ENCODE measurements at regions not wholly inside any gene's neighbourhood (a gene's known extent, or its start where the extent isn't known, plus 50 kb on each side); places are given as distances from the start of the nearest gene placed in this dataset.
A peak's percentile ranks its signal among the peaks of the same experiment; 100 is the strongest.

DNA sequence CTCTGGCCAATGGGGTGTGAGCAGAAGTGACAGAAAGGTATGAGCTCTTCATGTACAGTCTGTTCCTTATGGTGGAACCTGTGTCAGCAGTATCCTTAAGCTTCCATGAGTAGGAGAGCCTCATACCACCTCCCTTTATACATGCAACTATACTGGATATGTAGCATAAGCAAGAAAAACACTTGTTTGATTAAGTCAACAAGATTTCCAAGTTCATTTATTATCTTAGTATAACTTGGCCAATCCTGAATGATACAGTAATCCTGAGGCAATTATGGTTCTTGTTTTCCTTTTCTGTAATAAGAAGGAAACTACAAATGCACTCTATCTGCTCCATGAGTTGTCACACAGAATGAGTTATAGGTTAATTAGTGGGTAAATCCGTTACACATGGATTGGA, 409.6 kb upstream of the ID4 start:
- no peak for DNase-seq

DNA sequence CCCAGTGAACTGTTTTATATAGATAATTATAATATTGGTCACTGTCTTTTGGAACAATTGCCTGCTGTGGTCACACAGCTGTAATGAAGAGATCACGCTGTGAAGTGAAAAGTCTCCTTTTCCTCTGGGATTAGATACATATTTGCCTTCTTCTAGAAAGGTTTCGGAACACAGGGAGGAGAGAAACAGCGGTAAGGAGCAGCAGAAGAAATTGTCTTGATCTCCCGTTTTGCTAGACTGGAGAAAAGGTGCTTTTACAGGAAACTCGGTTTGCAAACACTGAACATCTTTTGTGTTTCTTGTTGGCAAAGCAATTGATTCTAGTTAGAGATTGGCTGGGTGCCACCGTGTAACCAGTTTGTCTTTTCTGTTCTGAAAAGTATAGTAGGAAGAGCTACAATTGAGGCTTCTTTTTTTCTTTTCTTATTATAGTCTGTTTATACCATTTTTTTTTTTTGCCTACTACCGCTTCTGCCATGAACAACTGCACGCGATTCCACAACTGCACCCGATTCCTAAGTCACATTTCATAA, 404.1 kb upstream of the ID4 start:
- peak; percentile 35 to 61 for DNase-seq

DNA sequence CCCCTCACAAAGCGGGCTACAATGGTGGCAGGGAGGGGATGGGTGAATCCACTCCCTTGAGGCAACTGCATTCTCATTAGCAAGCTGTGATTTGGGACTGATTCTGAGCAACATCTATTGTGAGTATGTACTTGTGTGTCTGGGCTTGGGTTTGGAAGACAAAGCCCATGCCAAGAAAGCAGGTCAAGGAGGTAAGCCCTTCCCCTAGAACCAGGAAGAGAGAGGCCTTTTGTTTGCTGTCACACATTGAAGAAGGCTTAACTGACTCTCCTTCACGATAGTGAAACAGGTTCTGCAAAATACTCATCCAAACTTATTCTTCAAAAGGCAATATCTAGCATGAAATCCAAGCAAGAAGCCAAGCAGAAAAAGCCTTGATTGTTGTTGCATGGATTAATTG, 403.1 kb upstream of the ID4 start:
- no peak for DNase-seq

DNA sequence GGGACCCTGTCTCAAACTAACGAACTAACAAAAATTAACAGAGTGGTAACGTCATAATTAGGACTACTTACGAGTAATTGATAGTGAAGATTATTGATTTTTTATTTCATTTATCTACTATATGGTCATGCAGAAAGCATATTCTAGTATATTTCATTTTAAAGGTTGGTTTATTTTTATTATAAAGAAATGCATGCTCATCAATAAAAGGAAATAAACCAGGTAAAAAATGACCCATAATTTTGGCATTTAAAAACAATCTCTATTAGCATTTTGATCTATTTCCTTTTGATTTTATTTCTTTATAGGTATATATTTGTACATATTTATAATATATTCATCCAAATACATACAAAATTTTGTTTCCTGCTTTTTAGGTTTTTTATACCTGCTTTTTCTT, 401.4 kb upstream of the ID4 start:
- no peak for DNase-seq

DNA sequence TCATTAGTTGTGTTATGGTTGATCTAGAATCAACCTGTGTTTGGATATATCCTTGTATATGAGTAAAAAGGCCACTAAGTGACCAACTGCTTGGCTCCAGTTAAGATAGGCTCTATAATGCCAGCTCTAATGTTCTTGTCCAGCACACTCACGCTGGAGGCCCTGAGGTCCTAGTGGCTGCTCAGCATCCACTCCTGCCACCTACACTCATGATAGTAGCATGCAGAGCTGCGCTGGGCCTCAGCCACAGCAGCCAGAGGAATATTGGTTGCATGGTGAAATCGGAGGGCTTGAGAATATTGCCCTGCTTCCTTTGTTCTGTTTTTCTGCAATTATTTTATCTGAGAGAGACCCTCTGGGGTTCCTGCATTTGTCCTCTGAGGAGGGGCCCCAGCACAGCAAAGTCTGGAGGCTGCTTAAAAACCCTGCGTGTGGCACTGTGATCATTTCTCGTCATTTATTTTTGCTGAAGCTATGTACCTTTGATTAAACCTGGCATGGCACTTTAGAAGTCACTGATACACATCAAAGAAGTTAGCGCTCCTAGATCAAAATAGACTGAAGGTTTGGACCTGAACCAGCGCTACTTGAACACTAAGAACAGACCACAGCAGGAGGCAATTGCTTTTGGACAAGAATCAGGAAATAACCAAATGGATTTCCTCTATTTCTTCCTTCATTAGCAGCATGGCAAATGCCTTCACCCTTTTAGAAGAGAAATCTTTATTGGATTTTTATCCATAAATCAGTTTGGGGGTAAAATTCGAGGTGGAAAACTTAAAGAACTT, 398.4 kb upstream of the ID4 start:
- no peak for DNase-seq

DNA sequence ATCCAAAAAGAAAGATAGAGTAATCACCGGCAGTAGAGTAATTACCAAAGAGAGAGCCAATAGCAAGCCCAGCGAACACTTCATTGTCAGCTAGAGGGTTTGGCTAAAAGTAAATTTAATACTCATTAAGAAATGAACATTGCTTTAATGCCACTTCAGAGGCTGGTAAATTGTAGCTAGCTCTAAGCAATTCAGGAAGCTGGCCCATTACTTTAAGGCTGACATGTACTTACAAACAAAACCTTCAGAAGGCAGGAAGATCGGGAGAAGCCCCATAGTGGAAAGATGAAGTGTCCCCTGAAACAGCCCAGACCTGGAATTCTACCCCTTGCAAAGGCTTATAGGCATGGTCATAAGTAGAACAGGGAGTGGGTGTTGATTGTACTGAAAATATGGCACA, 396.6 kb upstream of the ID4 start:
- no peak for DNase-seq

DNA sequence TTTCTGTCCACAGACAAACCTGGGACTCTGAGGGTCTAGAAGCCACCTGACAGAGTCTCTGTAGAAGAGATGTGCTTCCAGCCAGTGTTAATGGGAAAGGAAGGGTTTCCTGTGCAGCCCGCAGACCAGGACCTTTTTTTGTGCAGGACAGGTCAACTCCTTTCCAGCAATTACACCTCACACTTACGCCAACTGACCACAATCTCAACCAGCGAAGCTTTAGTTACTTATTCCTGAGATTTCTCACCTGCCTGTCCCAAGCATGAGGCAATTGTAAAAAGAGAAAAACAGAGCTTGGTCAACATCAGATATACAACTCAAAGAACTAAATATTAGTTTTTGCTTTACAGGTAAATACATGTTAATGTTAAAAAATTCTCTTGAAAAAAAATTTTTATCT, 393.8 kb upstream of the ID4 start:
- DNase-seq, result no peak

DNA sequence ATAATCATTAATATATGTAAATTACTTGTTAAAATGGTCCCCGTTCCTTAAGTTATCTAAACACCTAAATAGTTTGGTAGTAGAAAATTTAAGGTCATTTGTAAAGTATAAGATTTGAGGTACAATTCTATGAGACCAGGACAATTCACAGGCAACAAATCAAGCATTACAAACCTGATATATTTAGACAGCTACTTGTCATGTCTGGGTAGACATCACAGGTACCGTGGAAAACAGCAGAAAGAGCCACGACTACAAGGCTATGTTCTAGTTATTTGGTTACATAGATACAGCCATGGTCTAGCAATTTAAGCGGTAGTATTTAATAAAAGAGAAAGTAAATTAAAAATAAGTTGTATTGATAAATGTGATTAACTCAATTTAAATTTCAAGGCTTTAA, 393.1 kb upstream of the ID4 start:
- DNase-seq, result no peak

DNA sequence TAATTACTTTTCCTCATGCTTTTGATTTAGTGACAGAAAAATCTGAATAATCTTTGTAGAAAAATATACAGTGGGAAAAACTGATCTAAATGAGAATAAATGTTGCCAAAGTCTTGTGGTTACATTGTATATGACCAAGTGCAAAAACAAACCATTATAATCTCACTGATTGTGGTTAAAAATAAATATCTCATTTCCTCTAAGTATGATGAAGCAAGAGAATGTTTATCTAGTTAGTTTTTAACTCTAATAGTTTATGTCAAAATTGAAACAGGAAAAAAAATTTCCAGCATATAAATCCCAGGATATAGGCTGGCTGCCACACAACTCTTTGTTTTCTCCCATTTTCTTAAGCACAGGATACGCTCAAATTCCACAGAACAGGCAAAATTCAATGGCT, 392.7 kb upstream of the ID4 start:
- no peak for DNase-seq

DNA sequence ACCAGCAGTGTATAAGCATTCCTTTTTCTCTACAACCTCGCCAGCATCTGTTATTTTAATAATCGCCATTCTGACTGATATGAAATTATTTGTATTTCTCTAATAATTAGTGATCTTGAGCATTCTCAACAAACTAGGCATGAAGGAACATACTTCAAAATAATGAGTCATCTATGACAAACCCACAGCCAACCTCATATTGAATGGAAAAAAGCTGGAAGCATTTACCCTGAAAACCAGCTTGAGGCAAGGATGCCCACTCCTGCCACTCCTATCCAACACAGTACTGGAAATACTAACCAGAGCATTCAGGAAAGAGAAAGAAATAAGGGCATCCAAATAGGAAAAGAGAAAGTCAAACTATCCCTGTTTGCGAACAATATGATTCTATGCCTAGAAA, 390.6 kb upstream of the ID4 start:
- DNase-seq, result no peak

DNA sequence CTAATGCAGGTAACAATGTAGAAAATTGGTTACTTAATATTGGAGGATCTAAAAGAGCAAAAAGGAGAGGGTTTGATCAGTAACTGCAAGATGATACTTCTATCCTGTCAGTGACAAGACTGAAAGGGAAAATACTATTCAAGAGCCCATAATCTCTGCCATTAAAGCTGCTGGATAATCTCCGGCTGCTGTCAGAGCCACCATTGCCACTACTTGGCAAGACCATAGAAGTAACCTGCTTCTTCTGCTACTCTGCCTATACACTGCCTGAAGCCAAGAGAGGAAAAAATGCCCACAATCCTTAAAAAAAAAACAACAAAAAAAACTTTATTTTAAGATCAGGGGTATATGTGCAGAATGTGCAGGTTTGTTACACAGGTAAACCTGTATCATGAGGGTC, 386.5 kb upstream of the ID4 start:
- DNase-seq, result no peak

DNA sequence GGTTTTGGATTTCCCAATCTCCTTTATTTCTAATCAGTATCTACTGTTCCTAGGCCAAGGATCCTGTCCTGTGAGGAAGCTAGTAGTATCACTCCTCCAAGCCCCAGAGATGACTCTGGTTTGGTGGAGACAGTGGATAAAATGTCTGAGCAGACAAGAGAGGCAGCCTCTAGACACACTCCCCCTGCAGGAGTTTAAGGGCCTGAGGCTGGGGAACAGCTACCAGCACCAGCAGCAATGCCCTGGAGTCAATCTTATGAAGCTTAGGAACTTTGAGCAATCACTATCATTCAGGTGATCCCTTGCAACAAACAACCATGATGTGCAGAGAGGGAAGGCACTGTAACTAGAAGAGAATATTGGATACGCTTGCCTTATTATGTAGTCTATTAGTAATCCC, 384.7 kb upstream of the ID4 start:
- DNase-seq, result no peak

DNA sequence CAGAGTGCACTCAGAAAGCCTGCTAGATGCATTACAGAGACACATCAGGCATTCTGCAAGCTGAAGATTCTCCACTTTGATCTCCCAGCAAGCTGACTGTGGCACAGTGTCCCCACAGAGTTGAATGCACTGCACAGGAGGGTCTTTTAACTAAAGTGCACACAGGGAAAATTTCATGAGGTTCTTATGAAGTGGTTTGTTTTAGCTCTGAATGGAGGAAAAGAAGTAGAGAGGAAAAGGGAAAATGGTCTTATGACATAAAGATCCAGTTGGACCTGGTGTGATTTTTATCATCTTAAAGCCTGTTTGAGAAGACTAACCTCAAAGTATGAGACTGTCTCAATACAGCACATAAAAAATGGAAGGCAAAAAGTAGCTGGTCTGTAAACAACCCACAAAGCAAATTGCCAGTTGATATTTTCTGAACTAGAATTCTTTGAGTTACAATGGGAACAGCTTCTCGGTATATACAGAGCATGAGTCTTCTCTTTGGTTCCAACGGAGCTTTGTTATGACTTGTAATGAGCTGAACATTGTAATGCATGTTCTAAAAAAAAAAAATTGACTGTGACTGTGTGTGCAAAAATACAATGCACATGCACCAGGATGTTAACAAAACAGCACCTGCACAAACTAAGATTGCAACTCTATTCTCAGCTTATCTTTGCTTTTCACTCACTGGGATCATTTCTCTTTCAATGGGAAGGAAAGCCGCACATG, 383.0 kb upstream of the ID4 start:
- DNase-seq, result no peak

DNA sequence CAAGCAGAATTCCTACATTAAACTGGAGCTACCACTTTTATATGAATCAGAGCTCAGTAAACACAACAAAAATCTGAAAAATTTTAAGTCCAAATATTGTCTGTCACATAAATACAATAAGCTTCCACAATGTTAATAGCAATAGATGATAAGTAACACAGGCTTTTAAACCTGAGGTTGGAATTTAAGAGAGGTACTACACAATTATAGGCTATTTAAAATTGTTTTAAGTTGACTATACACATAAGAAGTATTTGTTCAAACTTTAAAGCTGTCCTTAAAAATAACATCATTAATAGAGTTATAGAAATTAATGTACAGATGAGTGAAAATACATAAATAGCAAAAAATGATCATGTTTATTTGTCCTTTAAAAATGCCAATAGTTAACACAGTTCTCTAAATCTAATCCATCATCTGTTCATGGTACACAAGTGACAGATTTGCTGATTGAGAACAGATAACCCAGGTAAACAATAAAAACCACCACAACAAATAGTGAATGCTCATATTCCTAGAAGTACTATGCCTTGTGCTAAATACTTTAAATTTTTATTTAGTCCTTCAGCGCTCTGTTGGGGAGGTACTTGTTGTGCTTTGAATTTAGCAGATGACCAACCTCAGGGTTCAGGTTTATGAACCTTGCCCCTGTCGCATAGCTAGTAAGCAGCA, 382.3 kb upstream of the ID4 start:
- no peak for DNase-seq

DNA sequence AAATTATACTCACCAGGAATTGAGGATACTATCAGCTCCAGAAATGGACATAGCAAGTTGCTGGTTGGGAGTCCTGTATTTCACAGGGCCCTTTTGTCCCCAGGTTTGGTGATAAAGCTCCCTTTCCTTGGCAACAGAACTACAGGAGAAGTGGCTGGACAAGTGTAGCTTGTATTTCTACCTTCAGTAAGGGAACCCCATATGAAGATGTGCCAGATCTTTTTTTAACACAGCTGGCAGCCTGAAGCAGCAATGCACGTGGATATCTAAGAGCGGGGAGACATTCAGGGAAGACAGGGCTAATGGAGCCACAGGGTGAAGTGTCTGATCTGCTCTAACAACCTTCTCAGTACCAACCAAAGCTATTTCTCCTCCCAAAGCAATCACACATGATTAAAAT, 373.9 kb upstream of the ID4 start:
- DNase-seq, result no peak

DNA sequence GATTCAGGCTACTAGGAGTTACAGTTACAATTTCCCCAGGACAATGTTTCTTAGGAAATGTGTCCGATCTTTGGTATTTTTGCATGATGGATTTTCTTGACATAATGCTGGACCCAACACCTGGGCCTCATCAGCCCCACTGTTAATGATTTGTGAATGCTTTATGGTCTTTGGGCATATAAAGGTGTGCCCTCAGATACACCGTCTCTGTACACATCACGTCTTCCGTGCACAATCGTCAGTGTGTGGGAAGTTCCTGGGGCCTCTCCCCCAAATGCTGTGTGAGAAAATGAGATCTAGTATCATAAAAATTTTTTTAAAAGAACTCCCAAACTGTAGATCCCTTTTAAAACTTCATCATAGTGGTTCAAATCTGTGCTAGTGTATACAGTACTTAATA, 373.2 kb upstream of the ID4 start:
- no peak for DNase-seq

DNA sequence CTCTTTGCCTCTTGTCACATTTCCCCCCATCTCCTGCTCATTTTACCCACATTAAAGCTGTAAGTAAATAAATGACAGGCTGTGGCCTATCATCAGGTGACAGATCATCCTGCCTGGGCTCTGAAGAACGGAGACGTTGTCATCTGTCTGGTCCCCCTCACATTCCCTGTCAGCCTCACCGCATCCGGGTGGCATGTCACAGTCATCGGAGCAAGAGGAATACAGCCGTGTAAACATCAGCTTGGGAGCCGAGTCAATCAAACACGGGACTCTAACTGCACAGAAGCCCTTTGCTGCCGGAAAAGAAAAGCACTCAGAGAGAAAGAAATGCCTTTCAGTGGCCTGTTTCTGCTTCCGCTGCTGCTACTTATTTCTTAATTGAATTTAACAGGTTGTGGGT, 371.9 kb upstream of the ID4 start:
- DNase-seq, result peak; percentile 17 to 63

DNA sequence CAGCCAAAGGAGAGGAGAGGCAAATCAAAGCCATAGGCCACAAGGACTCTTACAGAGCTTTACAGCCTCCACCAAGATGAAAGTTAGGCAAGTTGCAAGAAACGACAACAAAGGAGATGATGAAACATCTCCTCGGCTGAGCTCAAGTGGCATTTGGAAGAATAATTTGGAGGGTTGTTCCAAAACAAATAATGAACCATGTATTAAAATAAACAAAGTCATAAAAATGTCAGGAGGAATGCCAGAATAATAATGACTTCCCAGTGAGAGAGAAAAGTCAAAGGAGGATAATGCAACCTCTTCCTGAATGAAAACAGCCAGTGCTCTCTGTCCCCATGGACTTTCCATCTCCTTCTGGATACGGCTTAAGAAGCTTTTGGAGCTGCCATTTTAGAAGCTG, 371.4 kb upstream of the ID4 start:
- peak; percentile 25 to 61 for DNase-seq

DNA sequence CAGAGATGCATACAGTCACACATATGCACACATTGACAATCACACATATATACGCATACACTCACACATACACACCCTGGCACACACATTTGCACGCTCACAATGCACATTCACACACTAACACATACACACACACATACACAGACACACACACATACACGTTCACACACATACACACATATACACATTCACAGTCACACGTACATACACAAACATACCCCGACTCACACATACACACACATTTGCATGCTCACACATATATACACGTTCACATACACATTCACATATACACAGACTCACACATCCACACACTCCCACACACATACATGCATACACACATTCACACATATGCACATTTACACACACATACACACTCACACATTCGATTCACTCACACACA, 366.8 kb upstream of the ID4 start:
- DNase-seq, result no peak

DNA sequence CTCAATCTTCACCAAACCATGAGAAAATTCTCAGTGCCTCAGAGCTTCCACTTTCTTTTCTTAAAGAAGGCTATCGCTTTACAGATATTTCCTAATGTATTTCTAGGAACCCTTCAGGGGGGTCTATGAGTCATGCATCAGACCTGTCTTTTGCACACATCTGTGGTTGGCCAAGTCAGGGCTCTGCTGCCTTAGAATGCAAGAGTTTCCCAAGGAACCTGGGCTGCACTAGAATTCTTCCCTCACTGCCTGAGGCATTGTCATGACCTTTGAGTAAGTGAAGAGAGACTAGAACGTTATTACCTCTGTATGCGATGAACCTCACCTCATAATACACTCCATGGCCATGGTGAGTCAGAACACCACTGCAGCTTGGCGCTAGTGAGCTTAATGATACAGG, 365.0 kb upstream of the ID4 start:
- DNase-seq, result no peak

DNA sequence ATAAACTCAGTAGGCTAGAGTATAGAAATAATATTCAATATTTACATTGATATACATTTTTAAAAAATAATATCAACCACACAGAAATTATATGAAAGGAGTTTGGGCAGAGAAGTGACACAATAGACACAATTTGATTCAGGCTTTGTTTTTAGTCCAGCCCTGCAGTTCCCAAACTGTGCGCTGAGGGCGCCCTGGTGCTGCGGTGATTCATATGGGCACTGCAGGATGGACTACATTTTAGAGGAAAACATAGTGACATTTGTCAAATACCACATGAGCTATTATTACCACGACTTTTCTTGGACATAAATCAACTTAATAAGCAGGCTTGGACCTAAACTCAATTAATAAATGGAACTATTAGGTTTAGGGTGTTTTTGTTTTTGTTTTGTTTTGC, 364.3 kb upstream of the ID4 start:
- no peak for DNase-seq

DNA sequence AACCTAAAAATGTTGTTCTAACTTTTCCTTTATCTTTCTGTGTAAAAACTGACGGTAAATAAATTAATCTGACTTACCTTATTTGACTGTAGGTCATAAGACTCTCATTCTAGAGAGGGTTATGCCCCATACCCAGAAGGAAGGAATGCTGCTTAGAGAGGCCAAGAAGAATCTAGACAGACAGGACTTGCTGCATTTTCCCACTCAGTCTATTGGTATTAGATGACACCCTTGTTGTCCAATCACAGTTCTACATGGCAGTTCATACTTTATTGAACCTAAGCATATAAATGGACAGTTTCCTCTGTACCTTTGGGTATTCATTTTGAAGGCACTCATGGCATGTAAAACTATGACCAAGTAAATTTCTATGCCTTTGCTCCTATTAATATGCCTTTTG, 359.6 kb upstream of the ID4 start:
- DNase-seq, result no peak

DNA sequence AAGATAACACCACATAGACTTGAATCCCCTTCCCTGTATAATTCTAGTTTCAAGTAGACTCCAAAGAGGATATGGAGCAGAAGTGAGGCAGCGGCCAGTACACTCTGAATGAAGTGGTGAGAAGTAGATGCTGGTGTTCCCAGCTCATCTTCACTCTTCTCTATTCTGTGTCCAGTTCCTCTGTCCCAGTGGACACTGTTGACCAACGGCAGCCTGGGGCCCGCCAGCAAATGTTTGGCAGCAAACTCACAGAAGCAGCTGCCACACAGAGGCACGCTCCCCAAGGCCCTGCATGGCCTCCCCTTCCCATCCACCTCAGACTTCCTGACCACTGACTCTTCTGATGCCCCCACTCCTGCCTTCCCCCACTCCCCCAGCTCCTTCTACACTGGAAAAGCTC, 358.9 kb upstream of the ID4 start:
- no peak for DNase-seq

DNA sequence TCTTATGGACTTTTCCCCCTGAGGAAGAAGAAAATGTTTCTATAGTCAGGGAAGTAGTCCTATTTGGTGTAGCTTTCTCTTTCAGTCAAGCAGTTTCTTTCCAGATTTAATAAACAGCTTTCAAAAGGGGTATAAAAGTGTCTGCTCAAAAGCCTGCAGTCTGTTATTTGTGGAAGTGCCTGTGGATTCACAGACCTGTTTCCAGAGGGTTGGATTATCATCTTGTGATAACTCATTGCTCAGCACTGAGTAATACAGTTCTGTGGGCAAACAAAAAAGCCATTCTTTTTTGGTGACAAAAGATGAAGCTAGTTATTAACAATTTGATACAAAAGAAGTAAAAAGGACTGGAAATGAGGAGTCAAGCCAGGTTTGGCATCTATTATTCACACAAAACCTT, 358.2 kb upstream of the ID4 start:
- peak; percentile 26 to 44 for DNase-seq

All from NCI-H2081 (cell line).